ENCODE measurements at regions not wholly inside any gene's neighbourhood (a gene's known extent, or its start where the extent isn't known, plus 50 kb on each side); places are given as distances from the start of the nearest gene placed in this dataset.

DNA sequence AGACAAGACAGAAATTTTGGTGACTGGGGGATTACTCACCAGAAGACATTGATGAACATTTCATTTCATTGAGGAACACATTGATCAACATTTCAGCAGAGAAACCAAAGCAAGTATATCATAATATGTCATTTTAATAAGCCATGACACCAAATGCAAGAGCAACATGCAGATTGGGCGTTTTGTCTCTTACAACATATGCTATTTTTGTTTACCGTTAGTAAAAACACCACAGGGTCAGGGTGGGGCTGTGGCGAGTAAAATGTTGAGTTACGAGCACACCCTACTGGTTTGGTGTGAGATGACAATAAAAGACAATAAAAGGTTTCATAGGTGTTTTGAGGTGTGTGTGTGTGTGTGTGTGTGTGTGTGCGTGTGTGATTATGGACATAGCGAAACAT, 294.5 kb downstream of the PDGFC start:
- no peaks in the 10 kb centered on the region for H3K36me3 ChIP-seq
- no peak for TF ChIP-seq POLR2AphosphoS5 (IDR thresholded peaks at IDR 0.05)
- TF ChIP-seq, protein P1, sequence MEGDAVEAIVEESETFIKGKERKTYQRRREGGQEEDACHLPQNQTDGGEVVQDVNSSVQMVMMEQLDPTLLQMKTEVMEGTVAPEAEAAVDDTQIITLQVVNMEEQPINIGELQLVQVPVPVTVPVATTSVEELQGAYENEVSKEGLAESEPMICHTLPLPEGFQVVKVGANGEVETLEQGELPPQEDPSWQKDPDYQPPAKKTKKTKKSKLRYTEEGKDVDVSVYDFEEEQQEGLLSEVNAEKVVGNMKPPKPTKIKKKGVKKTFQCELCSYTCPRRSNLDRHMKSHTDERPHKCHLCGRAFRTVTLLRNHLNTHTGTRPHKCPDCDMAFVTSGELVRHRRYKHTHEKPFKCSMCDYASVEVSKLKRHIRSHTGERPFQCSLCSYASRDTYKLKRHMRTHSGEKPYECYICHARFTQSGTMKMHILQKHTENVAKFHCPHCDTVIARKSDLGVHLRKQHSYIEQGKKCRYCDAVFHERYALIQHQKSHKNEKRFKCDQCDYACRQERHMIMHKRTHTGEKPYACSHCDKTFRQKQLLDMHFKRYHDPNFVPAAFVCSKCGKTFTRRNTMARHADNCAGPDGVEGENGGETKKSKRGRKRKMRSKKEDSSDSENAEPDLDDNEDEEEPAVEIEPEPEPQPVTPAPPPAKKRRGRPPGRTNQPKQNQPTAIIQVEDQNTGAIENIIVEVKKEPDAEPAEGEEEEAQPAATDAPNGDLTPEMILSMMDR (IDR thresholded peaks at IDR 0.05): peak in 1 of 4 experiments; percentile 16
- intact Hi-C loops (cut with DNase I): no loop called here
- H3K9me3 ChIP-seq: no peaks in the 10 kb centered on the region
- no peaks in the 10 kb centered on the region for H3K4me1 ChIP-seq (replicated peaks)
- 72% methylated on average over 6 of the region's 6 CpGs for WGBS
- H3K27ac ChIP-seq: no peak overlapping the region
- H3K4me3 ChIP-seq: no peak overlapping the region
- H3K27me3 ChIP-seq (replicated peaks; ENCODE audit: insufficient read depth): no peaks in the 10 kb centered on the region
- no peak for DNase-seq (ENCODE audit: low spot score)

DNA sequence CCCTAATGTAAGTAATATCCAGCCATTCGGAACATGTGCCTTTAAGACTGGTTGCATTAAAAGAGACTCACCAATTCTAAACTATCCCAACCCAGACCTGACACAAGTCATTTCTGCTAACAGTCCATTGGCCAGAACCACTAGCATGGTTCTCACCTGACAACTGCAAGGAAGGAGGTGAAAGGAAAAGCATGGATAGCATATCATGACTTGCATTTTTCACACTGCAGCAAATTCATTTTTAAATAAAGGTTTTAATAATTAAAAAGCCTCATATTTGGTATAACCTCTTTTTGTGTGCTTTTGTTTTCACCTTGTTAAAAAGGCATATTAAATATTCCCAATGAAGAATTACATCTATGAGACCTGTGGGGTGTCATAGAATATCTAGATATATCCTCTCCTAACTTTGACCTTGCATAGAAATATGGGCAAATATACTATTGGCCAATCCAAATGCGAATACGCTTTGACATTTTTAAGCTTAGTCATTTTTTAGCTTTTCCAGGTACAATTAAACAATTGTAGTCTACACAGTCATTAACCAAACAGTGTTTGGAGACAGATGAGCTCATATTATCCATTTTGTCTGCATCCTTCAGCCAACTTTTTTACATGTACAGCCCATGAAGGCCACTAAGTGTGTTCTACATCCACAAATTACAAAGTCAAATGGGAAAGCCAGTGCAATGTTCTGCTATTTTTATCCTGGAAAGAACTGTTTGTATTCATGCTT, 295.3 kb downstream of the PDGFC start:
- H3K27me3 ChIP-seq (replicated peaks; ENCODE audit: insufficient read depth): no peaks in the 10 kb centered on the region
- no peaks in the 10 kb centered on the region for H3K4me1 ChIP-seq (replicated peaks)
- H3K9me3 ChIP-seq: no peaks in the 10 kb centered on the region
- TF ChIP-seq, protein P1 (IDR thresholded peaks at IDR 0.05): no peak
- TF ChIP-seq POLR2AphosphoS5 (IDR thresholded peaks at IDR 0.05): no peak
- no peak for TF ChIP-seq POLR2A (IDR thresholded peaks at IDR 0.05)
- no peak for DNase-seq (ENCODE audit: low spot score)
- no peaks in the 10 kb centered on the region for H3K36me3 ChIP-seq
- WGBS: 96% methylated on average over 3 of the region's 3 CpGs
- intact Hi-C loops (cut with DNase I): no loop called here
- H3K27ac ChIP-seq: no peak overlapping the region
- H3K4me3 ChIP-seq: no peak overlapping the region

DNA sequence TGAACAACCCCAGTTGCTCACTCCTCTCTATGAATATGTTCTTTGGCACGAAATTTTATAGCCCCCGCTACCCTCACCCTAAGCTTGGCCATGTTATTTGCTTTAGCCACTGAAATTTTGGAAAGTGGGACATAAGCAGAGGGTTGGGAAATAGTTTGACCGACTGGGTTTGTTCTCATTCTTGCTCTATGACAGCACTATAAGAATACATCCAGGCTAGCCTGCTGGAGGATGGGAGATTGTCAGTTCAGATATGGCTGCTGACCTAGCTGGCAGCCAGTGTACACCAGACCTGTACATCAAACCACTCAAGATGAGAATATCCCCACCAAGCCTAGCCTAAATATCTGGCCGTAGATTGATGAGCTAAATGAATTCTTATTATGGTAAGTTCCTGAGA, 298.1 kb downstream of the PDGFC start:
- Histone ChIP-seq H3K27ac (no peak overlapping the region), H3K27me3 (replicated peaks; ENCODE audit: insufficient read depth) (no peaks in the 10 kb centered on the region), H3K9me3 (no peaks in the 10 kb centered on the region), H3K4me3 (no peak overlapping the region), H3K36me3 (no peaks in the 10 kb centered on the region), H3K4me1 (replicated peaks) (no peaks in the 10 kb centered on the region)
- intact Hi-C loops (cut with DNase I): no loop called here
- WGBS: 57% methylated on average over 4 of the region's 4 CpGs
- no peak for TF ChIP-seq POLR2A (IDR thresholded peaks at IDR 0.05)
- TF ChIP-seq, protein P1 (IDR thresholded peaks at IDR 0.05): no peak
- TF ChIP-seq POLR2AphosphoS5 (IDR thresholded peaks at IDR 0.05): no peak
- no peak for DNase-seq (ENCODE audit: low spot score)

DNA sequence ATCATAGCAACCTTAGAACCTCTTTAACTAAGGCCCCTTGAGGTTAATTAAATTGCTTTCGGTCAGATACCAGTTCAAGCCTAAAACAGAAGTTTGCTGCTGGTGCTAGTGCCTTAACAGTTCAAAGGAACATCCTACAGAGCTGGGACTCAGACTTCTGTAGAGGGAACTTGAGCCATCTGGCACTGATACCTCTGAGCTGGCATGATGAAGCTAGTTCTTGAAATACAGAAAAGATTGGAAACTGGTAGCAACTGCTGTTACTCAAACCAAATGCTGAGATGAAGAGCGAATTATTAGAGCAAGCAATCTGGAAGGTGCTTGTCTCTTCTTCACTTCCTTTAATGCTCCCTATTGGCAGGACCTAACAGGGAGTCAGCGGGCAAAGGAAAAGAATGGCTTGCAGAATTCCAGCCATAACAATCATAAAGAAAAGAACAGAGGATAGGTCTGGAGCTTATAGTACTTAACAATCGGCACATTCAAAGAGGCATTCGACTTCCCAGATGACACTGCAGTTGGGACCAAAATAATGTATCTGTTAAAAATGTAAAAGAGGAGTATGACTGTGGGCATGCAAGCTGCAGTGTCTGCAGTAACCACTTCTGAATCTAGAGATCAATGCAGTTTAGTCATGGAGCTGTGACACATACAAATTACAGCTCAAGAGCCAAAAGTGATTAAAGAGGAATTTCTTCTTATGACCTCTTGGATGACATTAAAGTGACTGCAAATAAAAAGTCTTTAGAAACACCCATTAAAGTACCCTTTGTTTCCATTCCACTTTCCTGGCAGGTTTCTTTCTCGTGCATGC, 298.9 kb downstream of the PDGFC start:
- no peak for TF ChIP-seq POLR2AphosphoS5 (IDR thresholded peaks at IDR 0.05)
- TF ChIP-seq, protein P1 (IDR thresholded peaks at IDR 0.05): no peak
- no peak for TF ChIP-seq POLR2A (IDR thresholded peaks at IDR 0.05)
- Histone ChIP-seq H3K4me1 (replicated peaks) (no peaks in the 10 kb centered on the region), H3K9me3 (no peaks in the 10 kb centered on the region), H3K4me3 (no peak overlapping the region), H3K27me3 (replicated peaks; ENCODE audit: insufficient read depth) (no peaks in the 10 kb centered on the region), H3K36me3 (no peaks in the 10 kb centered on the region), H3K27ac (no peak overlapping the region)
- DNase-seq (ENCODE audit: low spot score): no peak
- intact Hi-C loops (cut with DNase I): no loop called here
- WGBS: 26% methylated on average over 6 of the region's 6 CpGs

Measured in prostate gland (tissue), 2 donors.